Neural cell (in vitro differentiated cells): ENCODE measurements at regions not wholly inside any gene's neighbourhood (a gene's known extent, or its start where the extent isn't known, plus 50 kb on each side); places are given as distances from the start of the nearest gene placed in this dataset.

Source experiments
- H2AFZ ChIP-seq: fragments of 200-600, 300-800 bp; sonication (generic), shearing (Covaris generic); 2 replicates; pipeline ENCODE4 v1.6.0; 2014; ENCODE audit warnings: low read depth, mild to moderate bottlenecking, antibody characterized with exemption, low read length, moderate library complexity
- H3F3A ChIP-seq: fragments of 200-600 bp; shearing (Covaris generic); 2 replicates; pipeline ENCODE4 v1.6.1; 2016; ENCODE audit warnings: mild to moderate bottlenecking, moderate library complexity, mixed read lengths, antibody characterized with exemption, low read length; ENCODE audit not compliant: insufficient read depth, poor library complexity, severe bottlenecking
- H3K27ac ChIP-seq: fragments of 200-600, 300-800 bp; sonication (generic), shearing (Covaris generic); 2 replicates; pipeline ENCODE4 v1.5.1; 2014; ENCODE audit warnings: mild to moderate bottlenecking, low read length, moderate library complexity
- H3K27me3 ChIP-seq: fragments of 300-800, 200-600 bp; sonication (generic), shearing (Covaris generic); 2 replicates; pipeline ENCODE4 v1.6.0; 2014; ENCODE audit warnings: mild to moderate bottlenecking, low read depth, low read length, moderate library complexity; ENCODE audit not compliant: insufficient read depth
- H3K36me3 ChIP-seq: fragments of 300-800, 200-600 bp; sonication (generic), shearing (Covaris generic); 2 replicates; pipeline ENCODE4 v1.5.1; 2014; ENCODE audit warnings: mild to moderate bottlenecking, antibody characterized with exemption, low read length, moderate library complexity; ENCODE audit not compliant: insufficient read depth
- H3K4me2 ChIP-seq: fragments of 300-800, 200-600 bp; sonication (generic), shearing (Covaris generic); 2 replicates; pipeline ENCODE4 v1.6.0; 2014; ENCODE audit warnings: mild to moderate bottlenecking, low read length
- H3K4me3 ChIP-seq: fragments of 300-800, 200-600 bp; sonication (generic), shearing (Covaris generic); 2 replicates; pipeline ENCODE4 v1.5.1; 2014; ENCODE audit warnings: mild to moderate bottlenecking, low read length, moderate library complexity
- H3K79me2 ChIP-seq: fragments of 200-600 bp; shearing (Covaris generic); replicated peaks from 2 replicates; pipeline ENCODE4 v1.6.0; 2014; ENCODE audit warnings: mild to moderate bottlenecking, low read length, moderate library complexity; ENCODE audit not compliant: insufficient read depth
- H3K9ac ChIP-seq: fragments of 300-800, 200-600 bp; sonication (generic), shearing (Covaris generic); 2 replicates; pipeline ENCODE4 v1.6.1; 2016; ENCODE audit warnings: mild to moderate bottlenecking, low read length, mixed read lengths
- H3K9me2 ChIP-seq: fragments of 200-600 bp; shearing (Covaris generic); 2 replicates; pipeline ENCODE4 v1.6.1; 2016; ENCODE audit warnings: mild to moderate bottlenecking, low read length, mixed read lengths; ENCODE audit not compliant: insufficient read depth
- H3K9me3 ChIP-seq: fragments of 200-600, 300-800 bp; sonication (generic), shearing (Covaris generic); 2 replicates; pipeline ENCODE4 v1.6.1; 2016; ENCODE audit warnings: mild to moderate bottlenecking, mixed run types, low read length, moderate library complexity, mixed read lengths
- H4K20me1 ChIP-seq: fragments of 200-600 bp; shearing (Covaris generic); 2 replicates; pipeline ENCODE4 v1.6.1; 2016; ENCODE audit warnings: mild to moderate bottlenecking, mixed run types; ENCODE audit not compliant: insufficient read depth
- EP300 ChIP-seq: fragments of 450-650 bp; conservative IDR thresholded peaks from 2 replicates; pipeline ENCODE4 v1.6.1; 2014; ENCODE audit warnings: antibody characterized with exemption, mild to moderate bottlenecking, moderate library complexity; ENCODE audit not compliant: poor library complexity, severe bottlenecking
- EZH2 ChIP-seq: fragments of 200-600, 300-800 bp; shearing (Covaris generic), sonication (generic); IDR thresholded peaks from 2 replicates; pipeline ENCODE4 v1.6.1; 2014; ENCODE audit warnings: antibody characterized with exemption, low read length, borderline replicate concordance, mild to moderate bottlenecking; ENCODE audit not compliant: insufficient read depth, poor library complexity, severe bottlenecking
- MXI1 ChIP-seq: fragments of 450-650 bp; conservative IDR thresholded peaks from 2 replicates; pipeline ENCODE4 v1.6.1; 2014; ENCODE audit warnings: antibody characterized with exemption, mild to moderate bottlenecking; ENCODE audit not compliant: poor library complexity, severe bottlenecking
- RAD21 ChIP-seq: fragments of 450-650 bp; conservative IDR thresholded peaks from 2 replicates; pipeline ENCODE4 v1.6.1; 2014; ENCODE audit warnings: antibody characterized with exemption, mild to moderate bottlenecking, moderate library complexity
- SMC3 ChIP-seq: fragments of 450-650 bp; conservative IDR thresholded peaks from 2 replicates; pipeline ENCODE4 v1.6.1; 2014; ENCODE audit warnings: antibody characterized with exemption, mild to moderate bottlenecking, moderate library complexity; ENCODE audit not compliant: poor library complexity
- TAF1 ChIP-seq: IDR thresholded peaks from 2 replicates; pipeline ENCODE4 v1.6.1; 2012; ENCODE audit warnings: low read depth
- TF ChIP-seq, protein P1 (sequence below): IDR thresholded peaks from 2 replicates; pipeline ENCODE4 v1.6.1; 2012; ENCODE audit warnings: borderline replicate concordance

DNA sequence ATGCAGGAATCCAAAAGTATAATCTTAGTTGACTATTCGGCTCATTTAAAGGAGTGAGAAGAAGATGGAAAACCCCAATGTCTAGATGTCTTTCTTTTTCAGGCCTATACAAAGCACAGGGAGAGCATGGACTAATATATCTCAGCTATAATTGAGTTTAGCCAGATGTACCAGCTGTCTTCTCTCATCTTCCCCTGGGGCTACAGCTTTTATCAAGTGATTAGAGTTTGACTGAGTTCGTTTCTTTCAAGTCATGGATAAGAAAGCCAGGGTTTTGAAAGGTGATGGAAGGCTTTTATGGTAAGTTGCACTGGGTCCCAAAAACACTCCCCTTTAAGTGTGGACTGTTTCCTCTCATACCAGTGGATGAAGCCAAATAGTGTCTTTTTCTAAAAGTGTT is 1172.8 kb upstream of the TENM4 start:
- Histone ChIP-seq H3F3A (no peaks in the 10 kb centered on the region), H3K9me3 (no peaks in the 10 kb centered on the region), H4K20me1 (no peaks in the 10 kb centered on the region), H3K27ac (no peak overlapping the region), H3K4me2 (no peak overlapping the region), H2AFZ (no peak overlapping the region), H3K27me3 (no peaks in the 10 kb centered on the region), H3K36me3 (no peaks in the 10 kb centered on the region), H3K79me2 (no peaks in the 10 kb centered on the region), H3K9me2 (no peaks in the 10 kb centered on the region), H3K4me3 (no peak overlapping the region), H3K9ac (no peak overlapping the region)
- TF ChIP-seq, protein P1, sequence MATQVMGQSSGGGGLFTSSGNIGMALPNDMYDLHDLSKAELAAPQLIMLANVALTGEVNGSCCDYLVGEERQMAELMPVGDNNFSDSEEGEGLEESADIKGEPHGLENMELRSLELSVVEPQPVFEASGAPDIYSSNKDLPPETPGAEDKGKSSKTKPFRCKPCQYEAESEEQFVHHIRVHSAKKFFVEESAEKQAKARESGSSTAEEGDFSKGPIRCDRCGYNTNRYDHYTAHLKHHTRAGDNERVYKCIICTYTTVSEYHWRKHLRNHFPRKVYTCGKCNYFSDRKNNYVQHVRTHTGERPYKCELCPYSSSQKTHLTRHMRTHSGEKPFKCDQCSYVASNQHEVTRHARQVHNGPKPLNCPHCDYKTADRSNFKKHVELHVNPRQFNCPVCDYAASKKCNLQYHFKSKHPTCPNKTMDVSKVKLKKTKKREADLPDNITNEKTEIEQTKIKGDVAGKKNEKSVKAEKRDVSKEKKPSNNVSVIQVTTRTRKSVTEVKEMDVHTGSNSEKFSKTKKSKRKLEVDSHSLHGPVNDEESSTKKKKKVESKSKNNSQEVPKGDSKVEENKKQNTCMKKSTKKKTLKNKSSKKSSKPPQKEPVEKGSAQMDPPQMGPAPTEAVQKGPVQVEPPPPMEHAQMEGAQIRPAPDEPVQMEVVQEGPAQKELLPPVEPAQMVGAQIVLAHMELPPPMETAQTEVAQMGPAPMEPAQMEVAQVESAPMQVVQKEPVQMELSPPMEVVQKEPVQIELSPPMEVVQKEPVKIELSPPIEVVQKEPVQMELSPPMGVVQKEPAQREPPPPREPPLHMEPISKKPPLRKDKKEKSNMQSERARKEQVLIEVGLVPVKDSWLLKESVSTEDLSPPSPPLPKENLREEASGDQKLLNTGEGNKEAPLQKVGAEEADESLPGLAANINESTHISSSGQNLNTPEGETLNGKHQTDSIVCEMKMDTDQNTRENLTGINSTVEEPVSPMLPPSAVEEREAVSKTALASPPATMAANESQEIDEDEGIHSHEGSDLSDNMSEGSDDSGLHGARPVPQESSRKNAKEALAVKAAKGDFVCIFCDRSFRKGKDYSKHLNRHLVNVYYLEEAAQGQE: no peak
- TF ChIP-seq EP300 (no peak), RAD21 (no peak), SMC3 (no peak), EZH2 (no peak)

DNA sequence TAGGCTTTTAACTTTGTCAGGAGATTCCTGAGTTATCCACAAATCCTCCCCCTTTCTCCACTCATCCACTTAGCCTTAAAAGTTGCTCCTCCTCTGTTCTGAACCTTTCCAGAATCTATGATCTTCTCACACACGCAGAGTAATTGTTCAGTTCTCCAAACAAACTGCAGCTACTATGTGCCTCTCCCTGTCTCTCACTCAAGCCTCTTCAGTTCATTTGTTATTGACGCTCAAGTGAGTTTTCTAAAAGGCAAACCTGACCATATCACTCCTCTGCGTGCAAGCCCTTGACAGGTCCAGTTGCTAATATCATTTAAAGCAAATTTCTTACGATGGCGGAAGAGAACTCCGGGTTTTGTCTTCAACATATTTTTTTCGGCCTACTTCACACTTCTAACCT is 1169.7 kb upstream of the TENM4 start:
- H3F3A ChIP-seq: no peaks in the 10 kb centered on the region
- TF ChIP-seq SMC3: no peak
- no peak for TF ChIP-seq RAD21
- H3K79me2 ChIP-seq: no peaks in the 10 kb centered on the region
- no peak overlapping the region for H2AFZ ChIP-seq
- no peak overlapping the region for H3K4me3 ChIP-seq
- no peak overlapping the region for H3K27ac ChIP-seq
- no peaks in the 10 kb centered on the region for H3K36me3 ChIP-seq
- no peaks in the 10 kb centered on the region for H3K27me3 ChIP-seq
- no peaks in the 10 kb centered on the region for H4K20me1 ChIP-seq
- no peaks in the 10 kb centered on the region for H3K9me3 ChIP-seq
- H3K9me2 ChIP-seq: no peaks in the 10 kb centered on the region
- no peak overlapping the region for H3K9ac ChIP-seq
- no peak overlapping the region for H3K4me2 ChIP-seq

DNA sequence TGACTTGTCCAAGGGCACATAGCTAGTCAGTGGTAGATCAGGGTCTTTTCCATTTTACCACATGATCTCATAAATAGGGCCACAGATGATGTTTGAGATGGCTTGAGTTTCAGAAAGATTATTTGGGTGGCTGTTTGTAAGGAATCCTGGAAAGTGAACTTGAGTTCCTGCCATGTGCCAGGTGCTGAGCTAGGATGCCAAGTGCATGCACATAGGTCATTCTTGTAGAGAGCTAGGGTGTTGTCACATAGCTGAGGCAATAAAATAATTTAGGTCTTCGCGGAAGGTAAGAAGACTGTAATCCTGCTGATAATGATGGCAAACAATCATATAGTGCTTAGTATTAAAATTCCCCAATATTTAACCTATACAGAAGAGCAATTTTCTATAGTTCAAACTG is 1162.6 kb upstream of the TENM4 start:
- Histone ChIP-seq H3K27me3 (no peaks in the 10 kb centered on the region), H3K4me3 (no peak overlapping the region), H3K79me2 (no peaks in the 10 kb centered on the region), H4K20me1 (no peaks in the 10 kb centered on the region), H3K27ac (no peak overlapping the region), H3K9me3 (no peaks in the 10 kb centered on the region), H3F3A (no peaks in the 10 kb centered on the region), H3K36me3 (no peaks in the 10 kb centered on the region), H3K4me2 (no peak overlapping the region), H3K9ac (no peak overlapping the region), H3K9me2 (no peaks in the 10 kb centered on the region), H2AFZ (no peak overlapping the region)
- TF ChIP-seq EZH2 (no peak), SMC3 (no peak), MXI1 (no peak), EP300 (no peak), TAF1 (no peak)
- TF ChIP-seq, protein P1: no peak
